Right lobe of liver (tissue), 6 donors: ENCODE measurements at regions not wholly inside any gene's neighbourhood (a gene's known extent, or its start where the extent isn't known, plus 50 kb on each side); places are given as distances from the start of the nearest gene placed in this dataset.

ENCODE experiments used
- ATAC-seq, 4 donors: fragments of 200-7000 bp; cut with Tn5 transposase; one replicate each; pipeline ENCODE4 v1.9.1; 2020; ENCODE audit warnings: mild to moderate bottlenecking in 4 of 4, moderate library complexity in 4 of 4
- DNase-seq, 3 donors: peaks; one replicate each; pipeline ENCODE4 v3.0.0-alpha.2; 2020
- H3K27ac ChIP-seq, 3 donors: fragments of 200-600 bp; one replicate each; pipeline ENCODE4 v1.8.0; 2022
- H3K27me3 ChIP-seq, 2 donors: fragments of 200-600 bp; one replicate each; pipeline ENCODE4 v1.8.0; 2022
- H3K36me3 ChIP-seq, 4 donors: fragments of 200-600 bp; sonication (generic) in 1 of 4; one replicate each; pipeline versions ENCODE4 v1.5.1 to v1.8.0; 2017 to 2022; ENCODE audit warnings: control low read depth in 1 of 4
- H3K4me1 ChIP-seq, 4 donors: fragments of 200-600 bp; sonication (generic) in 1 of 4; one replicate each; pipeline versions ENCODE4 v1.5.1 to v1.8.0; 2017 to 2022; ENCODE audit warnings: control low read depth in 1 of 4
- H3K4me3 ChIP-seq, 3 donors: fragments of 200-600 bp; one replicate each; pipeline ENCODE4 v1.8.0; 2022
- H3K9me3 ChIP-seq, 4 donors: fragments of 200-600 bp; sonication (generic) in 1 of 4; one replicate each; pipeline versions ENCODE4 v1.5.1 to v1.8.0; 2017 to 2022; ENCODE audit warnings: control low read depth in 1 of 4
- POLR2A ChIP-seq: fragments of 450-650 bp; IDR thresholded peaks from one replicate; pipeline ENCODE4 v1.6.1; 2017; ENCODE audit warnings: antibody characterized with exemption, mild to moderate bottlenecking
- WGBS: methylation state at CpG from one replicate; pipeline ENCODE4 v1.1.6; 2018; ENCODE audit warnings: low coverage, low lambda C conversion rate; ENCODE audit not compliant: insufficient coverage; ENCODE audit errors: missing lambda C conversion rate; 5-methylcytosine and 5-hydroxymethylcytosine counted together
- intact Hi-C, 2 donors: fragments of 100-400 bp; cut with DNase I; formaldehyde crosslinking; loops; one replicate each; pipeline versions ENCODE4 v1.11.2 to v1.14.1; 2022
- TF ChIP-seq, protein P1 (sequence below), 4 donors: fragments of 200-600 bp in 3 of 4; fragments of 450-650 bp in 1 of 4; IDR thresholded peaks; one replicate each; pipeline versions ENCODE4 v1.5.1 to v1.8.0; 2016 to 2022; ENCODE audit warnings: antibody characterized with exemption in 4 of 4, mild to moderate bottlenecking in 2 of 4
- donor health status: DM: no; HTN: yes; CAD: no.
- donor health status: DM: no; HTN: no; CAD: no.
- donor health status: DM: no; HTN: no; CAD: no.
- donor health status: DM: no; HTN: yes; CAD: no.
- donor health status: DM: no; HTN: yes; CAD: no.

DNA sequence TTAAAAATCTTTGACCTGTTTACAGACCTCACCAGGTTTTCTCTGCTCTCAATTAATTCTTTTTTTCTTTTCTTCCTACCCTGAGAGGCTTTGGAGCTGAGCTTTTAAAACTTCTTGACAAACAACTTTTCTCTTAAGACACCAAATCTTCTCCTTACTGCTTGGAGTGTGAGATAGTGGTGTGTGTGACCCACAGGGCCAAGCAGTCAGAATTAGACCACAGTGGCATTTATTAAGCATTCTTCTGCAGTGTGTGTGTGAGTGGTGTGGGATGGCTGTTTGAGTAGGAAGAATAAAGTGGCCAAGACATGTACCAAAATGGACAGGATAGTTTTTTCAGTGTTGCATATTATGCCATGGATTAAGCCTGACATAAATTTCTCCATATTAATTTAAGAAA, 665.1 kb downstream of the RAPGEF2 start:
- intact Hi-C loops, result no loop called here
- DNase-seq (no peak), ATAC-seq (no peak)
- Histone ChIP-seq H3K27ac (no peak overlapping the region), H3K36me3 (no peaks in the 10 kb centered on the region), H3K4me3 (no peak overlapping the region), H3K9me3 (peaks cover 0 to 2% (median 0%) of the 10 kb centered on the region in 4 donors), H3K4me1 (no peaks in the 10 kb centered on the region), H3K27me3 (no peaks in the 10 kb centered on the region)
- TF ChIP-seq, protein P1, sequence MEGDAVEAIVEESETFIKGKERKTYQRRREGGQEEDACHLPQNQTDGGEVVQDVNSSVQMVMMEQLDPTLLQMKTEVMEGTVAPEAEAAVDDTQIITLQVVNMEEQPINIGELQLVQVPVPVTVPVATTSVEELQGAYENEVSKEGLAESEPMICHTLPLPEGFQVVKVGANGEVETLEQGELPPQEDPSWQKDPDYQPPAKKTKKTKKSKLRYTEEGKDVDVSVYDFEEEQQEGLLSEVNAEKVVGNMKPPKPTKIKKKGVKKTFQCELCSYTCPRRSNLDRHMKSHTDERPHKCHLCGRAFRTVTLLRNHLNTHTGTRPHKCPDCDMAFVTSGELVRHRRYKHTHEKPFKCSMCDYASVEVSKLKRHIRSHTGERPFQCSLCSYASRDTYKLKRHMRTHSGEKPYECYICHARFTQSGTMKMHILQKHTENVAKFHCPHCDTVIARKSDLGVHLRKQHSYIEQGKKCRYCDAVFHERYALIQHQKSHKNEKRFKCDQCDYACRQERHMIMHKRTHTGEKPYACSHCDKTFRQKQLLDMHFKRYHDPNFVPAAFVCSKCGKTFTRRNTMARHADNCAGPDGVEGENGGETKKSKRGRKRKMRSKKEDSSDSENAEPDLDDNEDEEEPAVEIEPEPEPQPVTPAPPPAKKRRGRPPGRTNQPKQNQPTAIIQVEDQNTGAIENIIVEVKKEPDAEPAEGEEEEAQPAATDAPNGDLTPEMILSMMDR (IDR thresholded peaks at IDR 0.05), result no peak
- TF ChIP-seq POLR2A, result no peak

DNA sequence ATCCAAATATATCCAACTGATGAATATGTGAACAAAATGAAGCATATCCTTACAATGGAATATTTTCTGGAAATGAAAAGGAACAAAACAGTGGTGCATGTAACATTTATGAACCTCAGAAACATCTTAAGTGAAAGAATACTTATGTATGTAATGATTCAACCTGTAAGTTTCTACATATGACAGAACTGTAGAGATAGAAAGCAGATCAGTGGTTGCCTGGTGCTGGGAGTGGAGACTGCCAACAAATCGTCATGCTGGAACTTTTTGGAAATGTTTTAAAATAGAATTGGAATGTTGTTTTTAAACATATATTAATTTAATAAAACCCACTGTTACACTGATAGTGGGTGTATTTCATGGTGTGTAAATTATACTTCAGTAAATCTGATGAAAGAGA, 667.5 kb downstream of the RAPGEF2 start:
- TF ChIP-seq, protein P1 (IDR thresholded peaks at IDR 0.05), result no peak
- TF ChIP-seq POLR2A, result no peak
- intact Hi-C loops, result no loop called here
- ATAC-seq (no peak), DNase-seq (no peak)
- Histone ChIP-seq H3K4me1 (no peaks in the 10 kb centered on the region), H3K36me3 (no peaks in the 10 kb centered on the region), H3K9me3 (peaks cover 0 to 2% (median 0%) of the 10 kb centered on the region in 4 donors), H3K4me3 (no peak overlapping the region), H3K27me3 (no peaks in the 10 kb centered on the region), H3K27ac (no peak overlapping the region)
- 17% methylated on average over 1 of the region's 1 CpG for WGBS

DNA sequence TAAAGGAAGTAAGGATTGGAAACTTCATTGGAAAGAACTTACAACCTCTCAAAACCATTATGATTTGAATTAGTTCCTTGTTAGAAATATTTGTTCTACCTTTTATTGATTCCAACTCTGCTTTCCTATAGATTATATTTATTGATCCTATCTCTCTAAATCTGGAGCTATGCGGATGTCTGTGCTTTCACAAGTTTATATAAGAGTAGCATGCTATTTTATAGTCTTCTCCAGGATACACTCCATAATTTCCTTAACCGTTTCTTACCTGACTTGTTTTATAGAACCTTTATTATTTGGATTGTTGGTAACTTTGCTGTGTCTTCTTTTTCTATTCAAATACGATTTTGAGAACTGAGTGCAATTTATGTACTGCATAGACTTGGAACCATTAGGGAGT, 668.1 kb downstream of the RAPGEF2 start:
- H3K36me3 ChIP-seq, result no peaks in the 10 kb centered on the region

DNA sequence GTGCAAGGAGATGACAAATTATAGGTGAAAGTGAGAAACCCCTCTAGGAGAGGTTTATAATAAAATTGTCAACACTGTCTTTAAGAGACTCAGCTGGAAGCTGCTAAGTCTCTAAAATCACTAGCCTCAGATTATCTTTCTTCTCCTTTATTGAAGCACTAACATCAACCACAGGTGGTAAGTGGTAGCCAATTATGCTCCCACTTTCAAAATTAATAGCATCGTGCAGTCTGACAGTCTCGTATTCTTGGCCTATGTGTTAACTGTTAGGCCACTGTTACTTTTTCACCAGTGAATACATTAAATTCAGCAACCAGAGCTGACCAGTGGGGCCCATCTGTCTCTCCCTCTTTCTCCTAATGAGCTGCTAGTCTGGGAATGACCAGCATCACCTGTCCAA, 674.1 kb downstream of the RAPGEF2 start:
- Histone ChIP-seq H3K4me1 (no peaks in the 10 kb centered on the region), H3K4me3 (no peak overlapping the region), H3K9me3 (no peaks in the 10 kb centered on the region), H3K27ac (no peak overlapping the region), H3K36me3 (no peaks in the 10 kb centered on the region), H3K27me3 (no peaks in the 10 kb centered on the region)
- WGBS, result 90% methylated on average over 2 of the region's 2 CpGs
- DNase-seq, result no peak
- TF ChIP-seq, protein P1 (IDR thresholded peaks at IDR 0.05), result no peak
- no peak for TF ChIP-seq POLR2A
- intact Hi-C loops, result no loop called here
- ATAC-seq, result no peak

More for the DNA sequence above, 668.1 kb downstream of the RAPGEF2 start:
- ATAC-seq, result no peak
- TF ChIP-seq, protein P1 (IDR thresholded peaks at IDR 0.05), result no peak
- no peak for TF ChIP-seq POLR2A
- Histone ChIP-seq H3K4me3 (no peak overlapping the region), H3K9me3 (peaks cover 0 to 2% (median 0%) of the 10 kb centered on the region in 4 donors), H3K27me3 (no peaks in the 10 kb centered on the region), H3K4me1 (no peaks in the 10 kb centered on the region), H3K27ac (no peak overlapping the region)
- WGBS, result 36% methylated on average over 3 of the region's 3 CpGs
- DNase-seq, result no peak
- intact Hi-C loops, result no loop called here

DNA sequence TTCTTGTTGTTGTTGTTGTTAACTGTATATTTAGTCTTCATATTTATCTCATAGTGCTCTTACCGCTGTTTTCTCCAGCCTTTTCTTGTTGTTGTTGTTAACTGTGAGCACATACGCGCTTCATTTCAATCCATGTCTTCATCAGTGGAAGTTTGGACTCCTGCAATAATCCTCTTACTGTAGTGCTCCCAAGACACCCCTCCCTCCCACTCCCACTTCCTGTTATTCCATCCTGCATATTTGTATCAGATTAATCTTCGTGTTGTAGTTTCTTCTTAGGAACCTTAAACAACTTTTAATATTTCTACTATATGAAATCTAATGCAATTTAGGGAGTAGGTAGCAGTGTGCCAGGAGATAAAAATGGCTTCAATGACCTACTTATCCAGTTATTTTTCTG, 674.8 kb downstream of the RAPGEF2 start:
- no peak overlapping the region for H3K27ac ChIP-seq
- WGBS, result 57% methylated on average over 3 of the region's 4 CpGs
- intact Hi-C loops, result no loop called here
- no peak overlapping the region for H3K4me3 ChIP-seq
- H3K27me3 ChIP-seq, result no peaks in the 10 kb centered on the region
- TF ChIP-seq, protein P1 (IDR thresholded peaks at IDR 0.05), result no peak
- no peak for TF ChIP-seq POLR2A
- DNase-seq, result no peak
- no peaks in the 10 kb centered on the region for H3K4me1 ChIP-seq
- no peaks in the 10 kb centered on the region for H3K36me3 ChIP-seq
- no peaks in the 10 kb centered on the region for H3K9me3 ChIP-seq
- no peak for ATAC-seq
